ENCODE measurements at regions not wholly inside any gene's neighbourhood (a gene's known extent, or its start where the extent isn't known, plus 50 kb on each side); places are given as distances from the start of the nearest gene placed in this dataset.

DNA sequence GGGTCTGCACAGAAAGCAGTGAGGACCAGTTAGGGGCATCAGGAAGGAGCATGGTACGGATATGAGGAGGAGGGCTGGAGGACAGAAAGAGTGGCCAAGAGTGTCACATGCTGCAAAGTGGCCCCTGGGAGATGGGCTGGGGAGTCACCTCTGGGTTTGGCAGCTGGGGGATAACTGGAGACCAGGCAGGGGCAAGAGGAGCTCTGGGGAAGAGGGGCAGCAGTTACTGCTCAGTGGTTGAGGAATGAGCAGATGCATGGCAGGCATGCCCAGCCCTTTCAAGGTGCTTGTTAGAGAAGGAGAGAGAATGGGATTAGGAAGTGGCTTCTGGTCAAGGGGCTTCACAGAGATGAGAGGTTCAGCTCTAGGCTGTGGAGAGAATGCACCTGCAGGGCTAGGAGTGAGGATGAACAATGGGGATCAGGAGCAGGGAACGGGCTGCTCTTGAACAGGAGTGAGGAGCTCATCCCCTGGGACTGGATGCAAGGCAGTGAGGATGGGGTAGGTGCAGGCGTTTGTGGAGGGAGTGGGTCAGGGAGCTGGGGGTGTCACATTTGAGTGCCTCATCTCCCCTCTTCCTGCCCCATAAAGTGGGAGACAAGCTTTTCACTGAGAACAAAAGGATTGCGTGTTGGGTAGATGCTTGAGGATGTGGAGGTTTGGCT, 127.5 kb downstream of the PAPOLA start:
- Histone ChIP-seq H3K4me2 (ENCODE audit: control insufficient read depth, extremely low read depth, insufficient read depth, low read depth, low read length) (no peak overlapping the region), H3K27ac (ENCODE audit: control insufficient read depth, insufficient read depth, low read length) (no peak overlapping the region), H4K20me1 (ENCODE audit: control insufficient read depth, extremely low read depth, insufficient read depth, low read length) (no peaks in the 10 kb centered on the region), H2AFZ (ENCODE audit: control insufficient read depth, low read length) (no peak overlapping the region), H3K36me3 (ENCODE audit: control insufficient read depth in 2 of 2, extremely low read depth in 1 of 2, insufficient read depth in 2 of 2, low read length in 2 of 2) (no peaks in the 10 kb centered on the region), H3K9me3 (ENCODE audit: control insufficient read depth, low read depth, low read length) (no peaks in the 10 kb centered on the region), H3K9me1 (ENCODE audit: control insufficient read depth, extremely low read depth, insufficient read depth, low read length) (no peaks in the 10 kb centered on the region), H3K79me2 (ENCODE audit: control insufficient read depth, insufficient read depth, low read length) (no peaks in the 10 kb centered on the region), H3K27me3 (ENCODE audit: control insufficient read depth, extremely low read depth, insufficient read depth, low read length) (peaks cover 30% of the 10 kb centered on the region), H3K4me3 (ENCODE audit: control insufficient read depth in 2 of 3, extremely low read depth in 1 of 3, insufficient read depth in 2 of 3, low read depth in 1 of 3, low read length in 3 of 3) (no peak overlapping the region), H3K9ac (ENCODE audit: control insufficient read depth, extremely low read depth, insufficient read depth, low read length) (no peak overlapping the region), H3K4me1 (ENCODE audit: control insufficient read depth, extremely low read depth, insufficient read depth, low read length) (peaks cover 2% of the 10 kb centered on the region)
- dilution Hi-C loops (cut with MboI; ENCODE audit: extremely low pct_ligation_motif_present, low sequenced_read_pairs), result no loop called here
- DNase-seq (ENCODE audit: low read depth, low spot score), result no peak
- no peak for FAIRE-seq
- TF ChIP-seq, protein P1, sequence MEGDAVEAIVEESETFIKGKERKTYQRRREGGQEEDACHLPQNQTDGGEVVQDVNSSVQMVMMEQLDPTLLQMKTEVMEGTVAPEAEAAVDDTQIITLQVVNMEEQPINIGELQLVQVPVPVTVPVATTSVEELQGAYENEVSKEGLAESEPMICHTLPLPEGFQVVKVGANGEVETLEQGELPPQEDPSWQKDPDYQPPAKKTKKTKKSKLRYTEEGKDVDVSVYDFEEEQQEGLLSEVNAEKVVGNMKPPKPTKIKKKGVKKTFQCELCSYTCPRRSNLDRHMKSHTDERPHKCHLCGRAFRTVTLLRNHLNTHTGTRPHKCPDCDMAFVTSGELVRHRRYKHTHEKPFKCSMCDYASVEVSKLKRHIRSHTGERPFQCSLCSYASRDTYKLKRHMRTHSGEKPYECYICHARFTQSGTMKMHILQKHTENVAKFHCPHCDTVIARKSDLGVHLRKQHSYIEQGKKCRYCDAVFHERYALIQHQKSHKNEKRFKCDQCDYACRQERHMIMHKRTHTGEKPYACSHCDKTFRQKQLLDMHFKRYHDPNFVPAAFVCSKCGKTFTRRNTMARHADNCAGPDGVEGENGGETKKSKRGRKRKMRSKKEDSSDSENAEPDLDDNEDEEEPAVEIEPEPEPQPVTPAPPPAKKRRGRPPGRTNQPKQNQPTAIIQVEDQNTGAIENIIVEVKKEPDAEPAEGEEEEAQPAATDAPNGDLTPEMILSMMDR (optimal IDR thresholded peaks at IDR 0.05 in 1 of 3, IDR thresholded peaks at IDR 0.05 in 1 of 3, conservative IDR thresholded peaks at IDR 0.05 in 1 of 3; ENCODE audit: extremely low read depth in 1 of 3, insufficient read depth in 2 of 3, low read length in 3 of 3), result no peak
- TF ChIP-seq EZH2 (IDR thresholded peaks at IDR 0.05; ENCODE audit: low read length), result no peak

DNA sequence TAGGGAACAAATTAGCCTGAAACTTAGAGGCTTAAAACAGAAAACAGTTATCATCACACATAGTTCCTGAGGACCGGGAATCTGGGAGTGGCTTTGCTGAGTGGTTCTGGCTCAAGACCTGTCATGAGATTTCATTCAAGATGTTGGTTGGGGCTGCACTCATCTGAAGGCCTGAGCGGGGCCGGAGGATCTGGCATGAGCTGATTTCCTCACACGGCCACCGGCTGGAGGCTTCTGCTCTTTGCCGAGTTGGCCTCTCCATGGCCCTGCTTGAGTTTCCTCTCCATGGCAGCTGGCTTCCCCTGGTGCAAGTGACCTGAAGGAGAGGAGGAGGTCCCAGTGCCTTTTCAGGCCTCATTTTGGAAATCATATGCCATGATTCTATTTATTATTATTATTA, 128.1 kb downstream of the PAPOLA start:
- H3K36me3 ChIP-seq (ENCODE audit: control insufficient read depth in 2 of 2, extremely low read depth in 1 of 2, insufficient read depth in 2 of 2, low read length in 2 of 2), result no peaks in the 10 kb centered on the region
- H3K9me3 ChIP-seq (ENCODE audit: control insufficient read depth, low read depth, low read length), result no peaks in the 10 kb centered on the region
- H4K20me1 ChIP-seq (ENCODE audit: control insufficient read depth, extremely low read depth, insufficient read depth, low read length), result no peaks in the 10 kb centered on the region
- H3K27ac ChIP-seq (ENCODE audit: control insufficient read depth, insufficient read depth, low read length), result no peak overlapping the region
- H3K9me1 ChIP-seq (ENCODE audit: control insufficient read depth, extremely low read depth, insufficient read depth, low read length), result no peaks in the 10 kb centered on the region
- H3K4me2 ChIP-seq (ENCODE audit: control insufficient read depth, extremely low read depth, insufficient read depth, low read depth, low read length), result no peak overlapping the region
- dilution Hi-C loops (cut with MboI; ENCODE audit: extremely low pct_ligation_motif_present, low sequenced_read_pairs), result no loop called here
- DNase-seq (ENCODE audit: low read depth, low spot score) (no peak), FAIRE-seq (no peak)
- peaks cover 2% of the 10 kb centered on the region for H3K4me1 ChIP-seq (ENCODE audit: control insufficient read depth, extremely low read depth, insufficient read depth, low read length)
- no peak overlapping the region for H3K4me3 ChIP-seq (ENCODE audit: control insufficient read depth in 2 of 3, extremely low read depth in 1 of 3, insufficient read depth in 2 of 3, low read depth in 1 of 3, low read length in 3 of 3)
- H3K27me3 ChIP-seq (ENCODE audit: control insufficient read depth, extremely low read depth, insufficient read depth, low read length), result peaks cover 26% of the 10 kb centered on the region
- no peak overlapping the region for H3K9ac ChIP-seq (ENCODE audit: control insufficient read depth, extremely low read depth, insufficient read depth, low read length)
- TF ChIP-seq, protein P1 (optimal IDR thresholded peaks at IDR 0.05 in 1 of 3, IDR thresholded peaks at IDR 0.05 in 1 of 3, conservative IDR thresholded peaks at IDR 0.05 in 1 of 3; ENCODE audit: extremely low read depth in 1 of 3, insufficient read depth in 2 of 3, low read length in 3 of 3), result no peak
- no peak for TF ChIP-seq EZH2 (IDR thresholded peaks at IDR 0.05; ENCODE audit: low read length)
- H2AFZ ChIP-seq (ENCODE audit: control insufficient read depth, low read length), result no peak overlapping the region
- no peaks in the 10 kb centered on the region for H3K79me2 ChIP-seq (ENCODE audit: control insufficient read depth, insufficient read depth, low read length)

Measured in keratinocyte (primary cell).